GM18502 (cell line): ENCODE measurements at regions not wholly inside any gene's neighbourhood (a gene's known extent, or its start where the extent isn't known, plus 50 kb on each side); places are given as distances from the start of the nearest gene placed in this dataset.
"Not testable (repeated sequence)": the region's sequence is repeated elsewhere in the genome, so short reads cannot be mapped to it uniquely, and the experiment has no call there.

Experiments used
- ATAC-seq: cut with Tn5 transposase; IDR thresholded peaks from one replicate; pipeline ENCODE4 v1.9.1; 2021; ENCODE audit warnings: mild to moderate bottlenecking; ENCODE audit not compliant: unreplicated experiment, poor library complexity

DNA sequence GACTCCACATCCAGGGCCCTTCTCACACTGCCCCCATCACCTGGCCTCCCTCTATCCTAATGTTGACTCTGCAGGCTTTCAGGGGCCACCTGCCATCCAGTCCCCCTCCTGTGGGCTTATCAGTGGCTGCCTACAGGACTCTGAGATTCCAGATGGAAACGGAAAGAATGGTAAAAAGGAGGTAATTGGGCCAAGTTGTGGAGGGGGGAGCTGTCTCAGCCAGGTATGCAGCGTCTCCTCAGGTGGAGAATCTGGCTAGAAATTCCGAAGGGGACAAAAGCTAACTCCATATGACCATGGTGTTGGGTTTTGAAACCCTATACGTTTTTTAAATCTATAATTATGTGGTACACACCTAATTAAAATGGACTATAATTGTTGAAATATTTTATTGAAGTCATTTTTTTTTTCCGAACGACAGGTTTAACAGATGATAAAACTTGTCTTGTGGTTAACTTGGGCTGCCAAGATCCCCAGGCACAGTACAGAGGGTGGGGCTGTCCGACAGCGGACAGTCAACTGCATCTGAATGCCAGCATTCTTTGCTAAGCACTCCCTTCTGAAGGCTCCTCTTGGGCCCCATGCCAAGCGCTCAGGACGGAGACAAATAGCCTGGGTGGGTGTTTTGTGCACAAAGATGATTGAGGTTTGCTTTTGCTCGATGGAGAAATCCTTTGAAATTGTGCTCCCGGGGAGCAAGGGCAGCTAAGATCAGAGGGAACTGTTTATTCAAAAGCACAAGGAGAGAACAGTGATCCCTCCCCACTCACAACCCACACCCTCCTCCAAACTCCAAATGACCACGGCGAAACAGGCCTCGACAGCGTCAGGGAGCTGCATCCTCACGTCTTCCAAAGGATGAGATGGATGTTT is 365.6 kb downstream of the BCL11B start:
- no peak for ATAC-seq

DNA sequence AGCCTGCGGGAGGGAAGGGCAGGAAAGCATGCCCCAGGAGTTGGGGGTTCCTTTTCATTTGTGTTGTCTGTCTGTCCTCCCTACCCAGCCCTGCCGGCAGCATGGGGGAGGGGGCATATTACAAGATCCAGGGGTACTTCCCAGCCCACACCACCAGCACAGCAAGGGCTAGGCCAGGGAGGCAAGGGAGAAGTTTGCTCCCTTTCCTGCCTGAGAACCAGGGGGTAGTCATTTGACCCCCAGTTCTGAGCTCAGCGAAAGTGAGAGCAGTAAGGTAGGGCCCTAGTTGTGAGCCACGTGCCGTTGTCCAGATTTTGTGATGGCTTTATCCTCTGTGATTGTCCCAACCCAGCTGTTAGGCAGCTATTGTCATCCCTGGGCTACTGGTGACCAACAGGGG is 364.7 kb downstream of the BCL11B start:
- ATAC-seq, result no peak

DNA sequence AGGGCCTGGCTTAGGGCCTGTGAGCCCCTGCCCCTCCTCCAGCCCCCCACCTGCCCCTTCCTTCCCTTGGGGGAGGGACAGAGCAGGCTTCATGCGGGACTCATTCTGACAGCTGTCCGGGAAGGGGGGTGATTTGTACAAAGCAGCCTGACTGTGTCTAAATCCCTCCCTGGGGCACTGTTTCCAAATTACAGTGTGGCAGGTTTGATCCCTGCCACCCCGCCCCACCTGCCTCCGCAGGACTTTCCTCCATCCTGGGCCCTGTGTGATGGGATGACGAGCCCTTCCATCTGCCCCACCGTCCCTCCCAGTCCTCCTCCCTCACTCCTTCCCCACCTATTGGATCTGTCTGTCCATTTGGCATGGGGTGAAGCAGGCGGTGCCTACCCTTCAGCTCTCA is 363.9 kb downstream of the BCL11B start:
- no peak for ATAC-seq

DNA sequence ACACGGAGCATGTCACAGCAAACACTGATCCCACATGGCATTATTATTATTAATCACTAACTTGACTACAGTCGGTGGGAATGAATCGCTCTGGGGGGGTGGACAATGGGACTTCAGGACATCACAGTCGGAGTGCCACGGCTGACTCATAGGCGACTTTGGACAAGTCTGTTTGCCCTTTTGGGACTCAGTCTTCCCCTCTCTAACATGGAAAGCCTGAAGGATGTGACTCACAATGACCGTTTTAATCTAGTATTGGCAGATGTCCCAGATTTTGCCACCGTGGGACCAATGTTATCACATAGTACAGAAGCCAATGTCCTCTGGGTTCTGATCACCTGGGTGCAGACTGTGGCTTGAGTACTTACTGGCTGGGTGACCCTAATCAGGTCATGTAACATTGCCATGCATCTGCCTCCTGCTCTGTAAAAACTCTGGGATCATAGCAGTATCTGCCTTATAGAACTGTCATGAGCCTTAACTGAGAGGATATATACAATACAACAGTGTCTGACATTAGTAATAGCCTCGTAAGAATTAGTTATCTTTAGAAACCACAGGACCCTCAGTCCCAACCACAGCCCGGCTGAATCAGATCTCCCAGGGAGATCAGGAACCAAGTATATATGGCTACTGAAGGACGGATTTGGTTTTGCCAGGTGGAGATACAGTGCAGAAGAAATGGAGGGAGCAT is 362.6 kb downstream of the BCL11B start:
- no peak for ATAC-seq

DNA sequence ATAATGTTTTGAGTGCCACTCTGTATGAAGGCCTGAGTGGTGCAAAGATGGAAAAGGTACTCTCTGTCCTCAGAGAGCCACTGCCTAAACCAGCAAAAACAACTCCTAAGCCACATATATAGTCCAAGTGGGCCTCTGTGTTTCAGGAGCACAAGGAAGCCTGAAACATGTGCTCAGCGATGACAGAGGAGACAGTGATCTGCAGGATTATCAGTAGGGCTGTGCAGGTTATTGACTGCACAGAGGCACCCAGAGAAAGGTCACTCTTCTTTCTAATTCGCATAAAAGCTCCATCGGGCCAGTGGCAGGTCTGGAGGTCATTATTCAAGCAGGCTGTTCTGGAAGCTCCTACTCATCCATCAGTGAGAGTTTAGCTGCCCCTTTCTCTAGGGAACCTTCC is 361.9 kb downstream of the BCL11B start:
- no peak for ATAC-seq

DNA sequence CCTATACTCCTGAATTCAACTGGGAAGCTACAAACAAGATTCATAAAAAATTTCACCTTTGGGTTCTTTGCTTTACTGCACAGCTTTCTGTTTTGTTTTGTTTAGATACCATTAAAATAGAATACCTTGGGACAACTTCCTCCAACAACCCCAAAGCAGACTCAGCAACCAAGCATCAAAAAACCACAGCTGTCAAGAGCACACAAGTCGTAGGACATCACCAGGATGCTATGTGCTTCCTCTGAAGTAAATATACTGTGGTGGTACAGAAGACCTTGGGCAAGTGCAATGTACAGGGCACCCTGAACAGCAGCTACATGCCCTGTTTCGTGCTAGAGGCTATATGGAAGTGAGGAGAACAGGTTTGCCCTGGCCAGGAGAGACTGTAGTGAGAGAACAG is 359.3 kb downstream of the BCL11B start:
- ATAC-seq, result no peak

DNA sequence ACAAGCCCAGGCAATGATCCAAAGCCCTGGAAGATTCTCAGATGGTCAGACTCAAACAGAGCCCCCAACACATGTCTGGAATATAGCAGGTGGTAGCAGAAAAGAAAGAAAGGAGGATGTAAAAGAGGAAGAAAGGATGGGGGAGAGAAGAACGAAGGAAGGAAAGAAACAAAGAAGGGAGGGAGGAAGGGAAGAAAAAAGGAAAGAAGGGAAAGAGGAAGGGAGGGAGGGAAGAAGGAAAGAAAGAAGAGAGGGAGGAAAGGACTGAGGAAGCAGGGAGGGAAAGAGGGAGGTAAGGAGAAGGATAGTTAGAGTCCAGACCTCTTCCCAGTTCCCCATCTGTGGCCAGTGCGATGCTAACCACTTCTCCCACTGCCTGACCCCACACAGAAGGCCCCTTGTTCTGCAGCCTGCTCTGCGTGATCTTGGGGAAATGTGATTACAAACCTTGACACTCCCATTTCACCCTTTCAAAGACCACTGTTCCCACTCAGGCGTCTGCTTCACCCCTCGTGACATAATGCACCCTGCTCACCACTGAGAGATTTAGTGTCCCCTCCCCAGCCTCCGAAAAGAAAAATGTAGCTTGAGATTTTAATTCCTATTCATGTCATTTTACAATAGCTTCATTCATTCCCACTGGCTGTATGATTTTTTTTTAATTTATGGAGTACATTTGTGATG is 357.9 kb downstream of the BCL11B start:
- ATAC-seq, result no peak

DNA sequence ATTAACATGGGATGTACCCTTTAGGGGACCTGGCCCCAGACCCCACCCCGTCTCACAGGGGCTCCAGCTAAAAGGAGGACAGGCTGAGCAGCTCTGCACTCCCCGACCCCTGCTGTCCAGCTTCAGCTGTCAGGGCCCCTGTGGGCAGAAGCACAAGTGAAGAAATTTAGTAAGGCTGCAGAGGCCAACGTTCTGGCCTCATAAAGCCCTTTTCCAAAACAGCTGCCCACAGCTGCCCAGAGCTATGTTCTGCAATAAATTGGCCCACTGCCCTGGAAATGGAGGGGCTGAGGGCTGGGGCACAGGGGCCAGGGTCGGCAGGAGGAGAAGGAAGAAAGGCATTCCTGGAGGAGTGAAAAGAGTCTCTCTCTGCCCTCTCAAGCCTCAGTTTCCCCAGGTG is 357.1 kb downstream of the BCL11B start:
- ATAC-seq, result no peak

DNA sequence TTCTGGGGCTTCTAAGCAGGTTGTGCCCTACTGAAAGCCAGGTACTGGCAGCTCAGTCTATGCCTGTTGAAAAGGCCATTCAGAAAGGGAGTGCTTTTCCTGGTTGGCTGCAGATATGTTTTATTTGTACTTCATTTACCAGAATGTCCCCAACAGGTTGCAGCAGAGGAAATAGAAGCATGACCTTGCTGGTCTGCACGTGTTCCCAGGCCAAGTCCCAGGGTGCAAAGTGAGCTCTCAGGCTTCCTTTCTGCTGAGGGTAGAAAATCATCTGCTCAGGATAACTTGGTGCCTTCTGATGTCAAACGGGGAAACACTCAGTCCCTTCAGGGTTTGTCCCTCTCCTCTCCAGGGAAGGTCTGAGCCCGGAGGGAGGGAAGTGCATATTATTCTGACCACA is 356.4 kb downstream of the BCL11B start:
- ATAC-seq, result no peak

DNA sequence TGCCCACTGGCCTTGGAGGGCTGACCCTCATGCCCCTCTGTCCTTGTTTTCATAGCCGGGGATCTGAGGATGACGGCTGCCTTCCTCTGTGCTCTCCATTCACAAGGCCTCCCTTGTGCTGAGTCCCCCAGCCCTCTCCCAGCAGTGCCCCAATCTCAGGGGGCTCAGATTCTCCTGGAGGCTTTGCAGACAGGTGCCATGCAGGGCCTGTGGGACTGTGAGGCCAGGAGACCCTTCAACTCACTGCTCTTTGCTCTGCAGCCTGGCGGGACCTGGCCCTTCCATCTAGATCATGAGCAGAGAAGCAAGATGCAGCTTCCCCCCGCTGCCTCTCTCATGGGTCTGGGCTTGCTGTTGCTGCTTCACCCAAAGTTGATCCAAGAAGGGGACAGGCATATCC is 356.0 kb downstream of the BCL11B start:
- ATAC-seq, result no peak

DNA sequence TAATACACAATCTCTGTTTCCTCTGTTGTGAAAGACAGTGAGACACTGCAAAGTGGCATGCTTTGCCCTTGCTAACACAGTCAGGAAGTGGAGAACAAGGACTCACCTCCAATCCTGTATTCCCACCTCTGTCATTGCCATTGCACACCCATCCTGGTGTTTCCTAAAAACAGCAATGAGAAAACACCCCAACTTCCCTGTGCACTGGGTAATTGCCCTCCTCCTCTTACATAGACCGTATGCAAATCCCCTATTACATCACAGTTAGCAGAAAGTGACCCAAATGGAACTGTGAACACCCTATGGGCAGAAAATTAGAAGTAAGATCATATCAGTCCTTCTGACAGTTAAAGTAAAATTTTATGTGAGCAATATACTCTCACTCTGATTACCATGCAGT is 355.5 kb downstream of the BCL11B start:
- no peak for ATAC-seq

DNA sequence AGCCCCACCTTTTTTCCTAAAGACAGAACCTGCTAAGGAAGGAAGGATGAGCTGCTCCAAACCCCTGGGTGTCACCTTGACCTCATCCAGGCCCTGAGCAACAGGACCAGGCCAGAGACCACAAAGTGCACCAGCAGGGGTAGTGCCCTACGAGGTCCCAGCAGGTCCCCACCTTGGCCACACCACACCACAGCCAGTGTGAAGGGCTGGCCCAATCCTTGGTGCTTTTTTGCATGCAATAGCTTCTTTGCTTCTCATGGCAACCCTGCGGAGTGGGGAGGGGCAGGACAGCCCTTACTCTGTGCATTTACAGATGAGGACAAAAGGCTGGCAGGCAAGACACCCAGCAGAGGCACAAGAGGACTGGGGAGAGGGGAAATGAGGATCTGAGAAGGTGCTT is 352.6 kb downstream of the BCL11B start:
- ATAC-seq, result no peak

DNA sequence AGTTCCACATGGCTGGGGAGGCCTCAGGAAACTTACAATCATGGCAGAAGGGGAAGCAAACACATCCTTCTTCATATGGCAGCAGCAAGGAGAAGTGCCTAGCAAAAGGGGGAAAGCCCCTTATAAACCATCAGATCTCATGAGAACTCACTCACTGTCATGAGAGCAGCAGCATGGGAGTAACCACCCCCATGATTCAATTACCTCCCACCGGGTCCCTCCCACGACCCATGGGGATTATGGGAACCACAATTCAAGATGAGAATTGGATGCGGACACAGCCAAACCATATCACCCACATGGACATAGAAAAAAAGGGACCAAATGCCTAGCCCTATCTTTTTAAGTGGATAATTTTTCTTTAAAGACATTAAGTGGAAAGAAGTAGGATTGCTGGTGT is 350.7 kb downstream of the BCL11B start:
- not testable (repeated sequence) for ATAC-seq

DNA sequence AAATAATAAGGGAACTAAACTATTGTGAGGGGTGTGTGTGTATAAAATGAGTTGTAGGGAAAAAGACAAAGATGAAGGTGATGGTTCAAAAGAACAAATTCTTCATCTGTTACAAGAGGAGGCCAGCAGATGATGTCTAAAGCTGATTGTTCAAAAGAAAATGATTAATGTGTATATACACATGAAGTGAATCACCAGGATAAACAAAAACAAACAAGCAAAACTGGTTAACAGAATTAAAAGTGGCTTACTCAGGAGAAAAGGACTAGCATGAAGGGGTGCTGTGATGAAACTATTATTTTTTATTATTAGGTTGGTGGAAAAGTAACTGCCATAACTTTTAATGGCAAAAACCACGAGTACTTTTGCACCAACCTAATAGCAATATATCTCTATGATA is 348.4 kb downstream of the BCL11B start:
- no peak for ATAC-seq

DNA sequence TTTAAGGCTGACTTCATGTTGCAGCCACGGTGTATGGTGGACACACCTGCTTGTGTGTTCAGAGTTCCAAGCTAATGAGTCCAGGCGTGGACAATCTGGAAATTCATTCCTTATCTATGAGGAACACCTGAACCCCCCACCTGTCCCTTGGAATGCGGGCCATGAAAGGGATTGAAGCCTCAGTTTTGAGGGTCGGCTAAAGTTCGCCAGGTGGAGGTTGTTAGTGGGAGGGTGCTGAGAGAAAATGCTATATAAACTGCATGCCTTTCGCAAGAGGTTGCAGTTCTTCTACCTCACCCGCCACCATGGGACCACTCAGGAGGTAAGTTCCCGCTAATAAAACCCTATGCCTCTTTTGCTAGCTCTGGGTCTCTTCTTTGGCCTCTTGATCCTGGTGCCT is 348.0 kb downstream of the BCL11B start:
- ATAC-seq, result no peak

DNA sequence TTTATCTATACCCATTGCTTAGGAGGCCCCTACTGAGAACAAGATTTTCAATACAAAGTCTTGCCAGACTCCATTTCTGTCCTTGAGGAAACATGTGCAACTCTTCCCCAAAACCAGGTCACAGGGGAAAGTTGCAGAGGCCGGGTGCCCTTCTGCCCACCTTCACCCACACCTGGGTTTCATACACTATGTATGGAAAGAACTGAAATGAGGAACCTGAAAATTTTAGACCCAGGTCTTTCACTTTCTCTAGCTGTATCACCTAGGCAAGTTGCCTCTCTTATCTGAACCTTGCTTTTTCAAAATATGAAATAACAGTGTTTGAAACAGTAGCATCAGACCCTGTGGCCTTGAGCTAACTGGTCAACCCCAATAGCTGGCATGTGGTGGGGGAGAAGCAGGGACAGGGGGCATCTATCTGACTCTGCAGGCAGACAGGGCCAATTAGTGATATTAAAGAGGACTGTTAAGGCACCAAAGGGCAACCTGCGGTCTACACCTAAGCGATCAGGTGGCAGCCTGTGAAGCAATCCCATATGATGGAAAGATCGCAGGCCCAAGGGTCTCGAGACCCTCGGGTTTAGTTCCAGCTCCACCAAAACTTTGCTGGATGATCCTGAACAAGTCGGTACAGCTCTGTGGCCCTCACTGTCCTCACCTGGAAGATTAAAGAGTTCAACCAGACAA is 346.5 kb downstream of the BCL11B start:
- no peak for ATAC-seq

DNA sequence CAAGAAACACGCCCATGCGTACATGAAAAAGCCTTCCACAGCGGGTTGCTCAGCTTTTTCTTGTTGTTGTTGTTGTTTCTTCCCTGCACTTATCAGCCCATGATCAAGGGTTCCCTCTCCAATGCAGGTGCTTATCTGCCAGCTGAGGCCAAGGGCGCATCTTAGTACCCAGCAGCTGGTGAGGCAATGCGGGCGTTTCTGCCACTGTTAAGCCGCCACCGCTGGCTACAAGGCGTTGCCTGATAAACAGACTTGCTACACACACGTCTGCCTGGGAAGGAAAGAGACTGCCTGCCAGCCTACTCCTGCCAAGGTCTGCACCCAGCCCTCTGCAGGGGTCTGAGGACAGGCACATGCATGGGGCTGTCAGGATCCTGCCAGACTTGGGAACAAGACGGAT is 345.9 kb downstream of the BCL11B start:
- ATAC-seq, result no peak

DNA sequence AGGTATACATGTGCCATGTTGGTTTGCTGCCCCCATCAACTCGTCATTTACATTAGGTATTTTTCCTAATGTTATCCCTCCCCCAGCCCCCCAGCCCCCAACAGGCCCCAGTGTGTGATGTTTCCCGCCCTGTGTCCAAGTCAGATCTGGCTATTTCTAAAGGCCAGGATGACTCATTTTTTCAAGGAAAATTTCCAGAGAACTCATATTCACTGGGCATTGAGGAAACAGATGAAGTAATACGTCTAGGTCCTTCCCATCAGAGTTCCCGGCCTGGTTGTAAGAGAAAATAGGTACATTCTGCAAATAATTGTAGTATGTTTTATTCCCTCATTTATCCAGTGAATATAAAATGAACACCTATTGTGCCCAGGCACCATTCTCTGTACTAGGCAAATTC is 345.2 kb downstream of the BCL11B start:
- no peak for ATAC-seq

DNA sequence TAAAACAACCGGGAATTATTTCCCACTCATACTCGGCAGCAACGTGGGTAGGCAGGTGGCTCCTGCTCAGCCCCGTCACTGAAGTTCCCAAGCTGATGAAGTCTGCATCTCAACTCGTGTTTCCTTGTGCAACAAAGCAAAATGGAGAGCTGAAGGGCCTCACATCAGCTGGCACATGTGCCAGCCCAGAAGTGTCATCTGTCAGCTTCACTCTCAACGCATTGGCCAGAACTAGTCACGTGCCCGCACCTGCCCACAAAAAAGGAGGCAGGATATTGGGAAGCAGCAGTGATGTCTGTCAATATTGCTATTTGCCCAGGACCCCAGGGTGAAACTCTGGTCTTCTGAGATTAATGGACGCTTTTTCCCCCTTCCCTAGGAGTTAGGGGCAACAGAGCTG is 344.0 kb downstream of the BCL11B start:
- ATAC-seq, result no peak

DNA sequence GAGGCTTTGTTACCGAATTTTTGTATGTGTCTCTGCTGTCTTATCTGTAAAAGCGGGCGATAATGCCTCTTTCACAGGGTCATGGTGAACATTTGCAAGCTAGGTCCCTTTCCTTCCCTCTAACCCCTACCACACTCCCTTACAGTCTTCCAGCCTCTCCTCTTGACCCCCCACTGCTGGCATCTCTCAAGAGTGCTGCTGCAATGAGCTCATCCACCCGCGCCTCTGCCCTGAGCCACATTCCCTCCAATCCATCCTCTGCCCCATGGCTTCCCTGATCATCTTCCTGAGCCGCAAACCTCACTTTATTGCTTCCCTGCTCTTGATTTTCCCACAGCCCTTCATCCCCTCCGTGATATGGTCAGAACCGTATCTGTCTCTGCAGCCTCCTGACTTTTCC is 343.6 kb downstream of the BCL11B start:
- no peak for ATAC-seq

DNA sequence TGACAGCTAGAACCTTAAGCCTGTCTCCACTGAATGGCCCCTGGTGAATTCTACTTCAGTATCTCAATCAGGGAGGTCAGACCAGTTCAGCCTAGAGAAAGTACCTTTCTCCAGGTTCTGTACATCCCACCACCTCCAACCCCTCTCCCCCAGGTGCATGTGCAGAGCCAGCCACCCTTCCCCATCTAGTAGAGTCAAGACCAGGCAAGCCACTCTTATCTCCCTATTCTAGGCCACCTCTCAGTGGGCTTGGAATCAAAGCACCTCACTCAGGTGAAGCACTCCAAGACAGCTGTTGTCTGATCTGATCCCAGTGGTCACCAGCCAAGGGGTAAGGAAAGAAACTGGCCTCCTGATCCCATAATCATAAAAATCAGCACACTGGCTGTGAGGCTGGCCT is 340.9 kb downstream of the BCL11B start:
- ATAC-seq, result no peak
